GM21390 (cell line): ENCODE measurements at regions not wholly inside any gene's neighbourhood (a gene's known extent, or its start where the extent isn't known, plus 50 kb on each side); places are given as distances from the start of the nearest gene placed in this dataset.
A peak's percentile ranks its signal among the peaks of the same experiment; 100 is the strongest.

Source experiments
- ATAC-seq: cut with Tn5 transposase; IDR thresholded peaks from one replicate; pipeline ENCODE4 v1.9.1; 2021; ENCODE audit not compliant: unreplicated experiment

GRCh38 chr3:18295171-18295920, 129.8 kb downstream of the SATB1 start:
- ATAC-seq: peak; percentile 99

- ATAC-seq: no peak
Observed at GRCh38 chr3:18290157-18290556, 135.0 kb downstream of the SATB1 start.

- no peak for ATAC-seq
Observed at GRCh38 chr3:18288243-18288642, 136.9 kb downstream of the SATB1 start.

GRCh38 chr3:18284716-18285115, 140.4 kb downstream of the SATB1 start:
- ATAC-seq: no peak

GRCh38 chr3:18283680-18284079, 141.5 kb downstream of the SATB1 start:
- ATAC-seq: no peak

- ATAC-seq: no peak
Observed at GRCh38 chr3:18282507-18282906, 142.6 kb downstream of the SATB1 start.

GRCh38 chr3:18279226-18279737, 145.9 kb downstream of the SATB1 start:
- ATAC-seq: no peak

GRCh38 chr3:18264853-18265252, 160.3 kb downstream of the SATB1 start:
- ATAC-seq: no peak

- no peak for ATAC-seq
Observed at GRCh38 chr3:18264361-18264760, 160.8 kb downstream of the SATB1 start.

- no peak for ATAC-seq
Observed at GRCh38 chr3:18258492-18258891, 166.6 kb downstream of the SATB1 start.

GRCh38 chr3:18252578-18252977, 172.6 kb downstream of the SATB1 start:
- ATAC-seq: no peak

GRCh38 chr3:18250991-18251390, 174.1 kb downstream of the SATB1 start:
- no peak for ATAC-seq

GRCh38 chr3:18249126-18249525, 176.0 kb downstream of the SATB1 start:
- no peak for ATAC-seq

- no peak for ATAC-seq
Observed at GRCh38 chr3:18247776-18248310, 177.3 kb downstream of the SATB1 start.

- no peak for ATAC-seq
Observed at GRCh38 chr3:18247139-18247695, 177.9 kb downstream of the SATB1 start.

- ATAC-seq: no peak
Observed at GRCh38 chr3:18246336-18247060, 178.6 kb downstream of the SATB1 start.

- peak; percentile 66 for ATAC-seq
Observed at GRCh38 chr3:18245721-18246120, 179.4 kb downstream of the SATB1 start.

- ATAC-seq: no peak
Observed at GRCh38 chr3:18241837-18242236, 183.3 kb downstream of the SATB1 start.

GRCh38 chr3:18239674-18240073, 185.5 kb downstream of the SATB1 start:
- ATAC-seq: no peak

- no peak for ATAC-seq
Observed at GRCh38 chr3:18238746-18239331, 186.3 kb downstream of the SATB1 start.

GRCh38 chr3:18238332-18238731, 186.8 kb downstream of the SATB1 start:
- ATAC-seq: no peak
